Liver (tissue), 8 donors: ENCODE measurements at regions not wholly inside any gene's neighbourhood (a gene's known extent, or its start where the extent isn't known, plus 50 kb on each side); places are given as distances from the start of the nearest gene placed in this dataset.

Source experiments
- DNase-seq: peaks from one replicate; pipeline ENCODE4 v3.0.0-alpha.2; 2017; ENCODE audit warnings: low spot score
- H3K27ac ChIP-seq, 2 donors: one replicate each; pipeline ENCODE4 v1.7.0; 2013; ENCODE audit warnings: inconsistent platforms in 2 of 2, low read length in 2 of 2, control low read depth in 1 of 2, low read depth in 1 of 2, mild to moderate bottlenecking in 1 of 2
- H3K27me3 ChIP-seq, 4 donors: one replicate each; pipeline versions ENCODE4 v1.6.1 to v1.7.0; 2013; ENCODE audit warnings: low read length in 3 of 4, inconsistent platforms in 1 of 4, mild to moderate bottlenecking in 1 of 4, moderate library complexity in 1 of 4; ENCODE audit not compliant: control insufficient read depth in 4 of 4, insufficient read depth in 4 of 4
- H3K36me3 ChIP-seq, 4 donors: one replicate each; pipeline versions ENCODE4 v1.6.1 to v1.7.0; 2013; ENCODE audit warnings: low read length in 3 of 4, mild to moderate bottlenecking in 3 of 4, low read depth in 1 of 4, moderate library complexity in 1 of 4; ENCODE audit not compliant: control insufficient read depth in 4 of 4, insufficient read depth in 3 of 4
- H3K4me1 ChIP-seq, 4 donors: one replicate each; pipeline versions ENCODE4 v1.6.1 to v1.7.0; 2013; ENCODE audit warnings: low read length in 3 of 4, mild to moderate bottlenecking in 3 of 4, moderate library complexity in 1 of 4; ENCODE audit not compliant: control insufficient read depth in 4 of 4, insufficient read depth in 4 of 4
- H3K4me3 ChIP-seq, 3 donors: one replicate each; pipeline versions ENCODE4 v1.6.1 to v1.7.0; 2013; ENCODE audit warnings: low read length in 3 of 3, control low read depth in 1 of 3, low read depth in 1 of 3, mild to moderate bottlenecking in 1 of 3
- H3K9ac ChIP-seq, 2 donors: one replicate each; pipeline ENCODE4 v1.7.0; 2013; ENCODE audit warnings: low read length in 2 of 2, mild to moderate bottlenecking in 2 of 2, moderate library complexity in 2 of 2, control low read depth in 1 of 2, low read depth in 1 of 2
- H3K9me3 ChIP-seq, 4 donors: one replicate each; pipeline versions ENCODE4 v1.6.1 to v1.7.0; 2013; ENCODE audit warnings: low read length in 3 of 4; ENCODE audit not compliant: control insufficient read depth in 4 of 4
- ATF3 ChIP-seq: IDR thresholded peaks from 2 replicates; pipeline ENCODE4 v1.6.1; 2016; ENCODE audit warnings: antibody characterized with exemption
- CTCF ChIP-seq: fragments of 150-350 bp; IDR thresholded peaks from 2 replicates; pipeline ENCODE4 v1.5.1; 2017; ENCODE audit warnings: improper control_type of control experiment, low read depth, low read length; ENCODE audit not compliant: missing input control
- EGR1 ChIP-seq, 2 donors: IDR thresholded peaks; 2 replicates each; pipeline ENCODE4 v1.6.1; 2016 to 2018; ENCODE audit warnings: antibody characterized with exemption in 2 of 2, low read depth in 2 of 2
- FOXA1 ChIP-seq: IDR thresholded peaks from 2 replicates; pipeline ENCODE4 v1.6.1; 2016; ENCODE audit warnings: antibody characterized with exemption
- FOXA2 ChIP-seq: IDR thresholded peaks from 2 replicates; pipeline ENCODE4 v1.6.1; 2016; ENCODE audit warnings: antibody characterized with exemption
- GABPA ChIP-seq, 2 donors: IDR thresholded peaks in 1 of 2; conservative IDR thresholded peaks in 1 of 2; 2 replicates each; pipeline ENCODE4 v1.6.1; 2016; ENCODE audit warnings: antibody characterized with exemption in 2 of 2, mild to moderate bottlenecking in 1 of 2, moderate library complexity in 1 of 2
- HNF4A ChIP-seq, 2 donors: conservative IDR thresholded peaks; 2 replicates each; pipeline ENCODE4 v1.6.1; 2016; ENCODE audit warnings: antibody characterized with exemption in 2 of 2, mild to moderate bottlenecking in 2 of 2
- HNF4G ChIP-seq: IDR thresholded peaks from 2 replicates; pipeline ENCODE4 v1.6.1; 2016; ENCODE audit warnings: antibody characterized with exemption
- JUND ChIP-seq, 2 donors: IDR thresholded peaks; 2 replicates each; pipeline ENCODE4 v1.6.1; 2016; ENCODE audit warnings: antibody characterized with exemption in 2 of 2
- MAX ChIP-seq: IDR thresholded peaks from 2 replicates; pipeline ENCODE4 v1.6.1; 2016; ENCODE audit warnings: antibody characterized with exemption
- NR2F2 ChIP-seq: IDR thresholded peaks from 2 replicates; pipeline ENCODE4 v1.6.1; 2016; ENCODE audit warnings: antibody characterized with exemption
- RAD21 ChIP-seq, 2 donors: IDR thresholded peaks; 2 replicates each; pipeline ENCODE4 v1.6.1; 2016; ENCODE audit warnings: antibody characterized with exemption in 2 of 2, mild to moderate bottlenecking in 2 of 2
- REST ChIP-seq: IDR thresholded peaks from 2 replicates; pipeline ENCODE4 v1.6.1; 2016; ENCODE audit warnings: antibody characterized with exemption, mild to moderate bottlenecking
- RXRA ChIP-seq, 2 donors: IDR thresholded peaks; 2 replicates each; pipeline ENCODE4 v1.6.1; 2017 to 2018; ENCODE audit warnings: antibody characterized with exemption in 2 of 2, mild to moderate bottlenecking in 1 of 2
- SP1 ChIP-seq: IDR thresholded peaks from 2 replicates; pipeline ENCODE4 v1.6.1; 2018; ENCODE audit warnings: antibody characterized with exemption, mild to moderate bottlenecking
- TAF1 ChIP-seq: conservative IDR thresholded peaks from 2 replicates; pipeline ENCODE4 v1.6.1; 2016; ENCODE audit warnings: antibody characterized with exemption, mild to moderate bottlenecking
- YY1 ChIP-seq: IDR thresholded peaks from 2 replicates; pipeline ENCODE4 v1.6.1; 2016; ENCODE audit warnings: antibody characterized with exemption, mild to moderate bottlenecking
- ZBTB33 ChIP-seq: IDR thresholded peaks from 2 replicates; pipeline ENCODE4 v1.6.1; 2016; ENCODE audit warnings: antibody characterized with exemption
- WGBS: extraction: QIAGEN DNeasy Blood & Tissue Kit; methylation state at CpG from one replicate; pipeline ENCODE4 v1.1.7; 2013; 5-methylcytosine and 5-hydroxymethylcytosine counted together
- donor health status: healthy.
- donor health status: healthy.
- donor health status: healthy.
- donor health status: healthy.
- donor health status: healthy.

- Histone ChIP-seq H3K4me3 (no peak overlapping the region), H3K36me3 (no peaks in the 10 kb centered on the region), H3K9me3 (no peaks in the 10 kb centered on the region), H3K27me3 (no peaks in the 10 kb centered on the region), H3K4me1 (no peaks in the 10 kb centered on the region), H3K9ac (no peak overlapping the region), H3K27ac (no peak overlapping the region)
- no peak for TF ChIP-seq FOXA1
- no peak for TF ChIP-seq GABPA (IDR thresholded peaks at IDR 0.05 in 1 of 2, conservative IDR thresholded peaks at IDR 0.05 in 1 of 2)
- TF ChIP-seq MAX = no peak
- no peak for TF ChIP-seq RAD21 (IDR thresholded peaks at IDR 0.05)
- no peak for TF ChIP-seq REST
- TF ChIP-seq HNF4A (conservative IDR thresholded peaks at IDR 0.05) = no peak
- no peak for TF ChIP-seq HNF4G
- no peak for TF ChIP-seq RXRA (IDR thresholded peaks at IDR 0.05)
- DNase-seq = no peak
Measured at GRCh38 chr1:78388275-78388674, 102.5 kb upstream of the PTGFR start.

GRCh38 chr1:78401148-78401547, 89.6 kb upstream of the PTGFR start:
- H3K27me3 ChIP-seq = no peaks in the 10 kb centered on the region
- no peak overlapping the region for H3K4me3 ChIP-seq
- no peak overlapping the region for H3K27ac ChIP-seq
- no peaks in the 10 kb centered on the region for H3K36me3 ChIP-seq
- H3K9ac ChIP-seq = no peak overlapping the region
- TF ChIP-seq GABPA (IDR thresholded peaks at IDR 0.05 in 1 of 2, conservative IDR thresholded peaks at IDR 0.05 in 1 of 2) (no peak), SP1 (no peak), YY1 (no peak), FOXA2 (no peak), EGR1 (IDR thresholded peaks at IDR 0.05; ENCODE audit: low read depth in 2 of 2) (no peak), NR2F2 (no peak), RAD21 (IDR thresholded peaks at IDR 0.05) (no peak), JUND (IDR thresholded peaks at IDR 0.05) (no peak), HNF4G (no peak), CTCF (no peak), RXRA (IDR thresholded peaks at IDR 0.05) (no peak), HNF4A (conservative IDR thresholded peaks at IDR 0.05) (no peak), MAX (no peak), REST (no peak), TAF1 (no peak), ZBTB33 (no peak), FOXA1 (no peak), ATF3 (no peak)
- 81% methylated on average over 2 of the region's 2 CpGs for WGBS
- no peaks in the 10 kb centered on the region for H3K9me3 ChIP-seq
- no peaks in the 10 kb centered on the region for H3K4me1 ChIP-seq
- no peak for DNase-seq
